Lung (tissue), 11 donors: ENCODE measurements at regions not wholly inside any gene's neighbourhood (a gene's known extent, or its start where the extent isn't known, plus 50 kb on each side); places are given as distances from the start of the nearest gene placed in this dataset.

Source experiments
- ATAC-seq: fragments of 200-7000 bp; cut with Tn5 transposase; one replicate; pipeline ENCODE4 v1.9.1; 2020; ENCODE audit warnings: moderate number of reproducible peaks; ENCODE audit not compliant: insufficient read depth, low FRiP score
- DNase-seq, 3 donors: peaks; one replicate each; pipeline ENCODE4 v3.0.0-alpha.2; 2013 to 2017
- H3K27ac ChIP-seq, 2 donors: one replicate each; pipeline ENCODE4 v1.5.1; 2013; ENCODE audit warnings: mild to moderate bottlenecking in 2 of 2, moderate library complexity in 2 of 2, control low read depth in 1 of 2, inconsistent platforms in 1 of 2, low read depth in 1 of 2, low read length in 1 of 2
- H3K27me3 ChIP-seq, 3 donors: one replicate each; pipeline ENCODE4 v1.5.1; 2013; ENCODE audit warnings: low read length in 2 of 3; ENCODE audit not compliant: control insufficient read depth in 3 of 3, insufficient read depth in 3 of 3
- H3K36me3 ChIP-seq, 4 donors: one replicate each; pipeline ENCODE4 v1.5.1; 2013; ENCODE audit warnings: low read length in 4 of 4, mild to moderate bottlenecking in 1 of 4, moderate library complexity in 1 of 4; ENCODE audit not compliant: control insufficient read depth in 4 of 4, insufficient read depth in 4 of 4
- H3K4me1 ChIP-seq, 5 donors: one replicate each; pipeline ENCODE4 v1.5.1; 2013; ENCODE audit warnings: low read length in 5 of 5, mild to moderate bottlenecking in 2 of 5, moderate library complexity in 1 of 5; ENCODE audit not compliant: control insufficient read depth in 5 of 5, insufficient read depth in 5 of 5
- H3K4me3 ChIP-seq: one replicate; pipeline ENCODE4 v1.5.1; 2013; ENCODE audit warnings: mild to moderate bottlenecking, control low read depth, moderate library complexity
- H3K9ac ChIP-seq, 2 donors: one replicate each; pipeline ENCODE4 v1.5.1; 2013; ENCODE audit warnings: low read length in 2 of 2, control low read depth in 1 of 2; ENCODE audit not compliant: insufficient read depth in 1 of 2
- H3K9me3 ChIP-seq, 4 donors: one replicate each; pipeline ENCODE4 v1.5.1; 2013; ENCODE audit warnings: low read length in 3 of 4, mild to moderate bottlenecking in 1 of 4, moderate library complexity in 1 of 4; ENCODE audit not compliant: control insufficient read depth in 4 of 4, insufficient read depth in 3 of 4
- CTCF ChIP-seq: IDR thresholded peaks from 2 replicates; pipeline ENCODE4 v1.5.1; 2012; ENCODE audit warnings: mild to moderate bottlenecking; ENCODE audit errors: control extremely low read depth, extremely low read depth
- WGBS, 2 donors: extraction: QIAGEN DNeasy Blood & Tissue Kit; methylation state at CpG; one replicate each; pipeline ENCODE4 v1.1.7; 2013; 5-methylcytosine and 5-hydroxymethylcytosine counted together
- donor health status: control.
- donor health status: control.
- donor health status: Bipolar disorder and iron deficiency.
- donor health status: healthy.
- donor health status: DM: yes; HTN: yes; CAD: no.

GRCh38 chr10:109480836-109481235, 442.5 kb downstream of the XPNPEP1 start:
- DNase-seq, result no peak
- Histone ChIP-seq H3K9ac (no peak overlapping the region), H3K4me3 (no peak overlapping the region), H3K27ac (no peak overlapping the region), H3K36me3 (no peaks in the 10 kb centered on the region), H3K9me3 (no peaks in the 10 kb centered on the region), H3K27me3 (no peaks in the 10 kb centered on the region), H3K4me1 (no peaks in the 10 kb centered on the region)
- no peak for TF ChIP-seq CTCF
- ATAC-seq, result no peak

- TF ChIP-seq CTCF, result no peak
- ATAC-seq, result no peak
These were observed 447.4 kb downstream of the XPNPEP1 start for GRCh38 chr10:109475711-109476421.

GRCh38 chr10:109474812-109475211, 448.5 kb downstream of the XPNPEP1 start:
- Histone ChIP-seq H3K9me3 (no peaks in the 10 kb centered on the region), H3K27ac (no peak overlapping the region), H3K9ac (no peak overlapping the region), H3K4me1 (no peaks in the 10 kb centered on the region), H3K36me3 (no peaks in the 10 kb centered on the region), H3K27me3 (no peaks in the 10 kb centered on the region), H3K4me3 (no peak overlapping the region)
- no peak for TF ChIP-seq CTCF
- DNase-seq, result peak in 2 of 3 donors; percentile 26 to 50
- WGBS, 2 donors, result 14 to 22% methylated on average over 4 of the region's 4 CpGs
- ATAC-seq, result no peak

More at GRCh38 chr10:109475711-109476421, 447.4 kb downstream of the XPNPEP1 start:
- no peak overlapping the region for H3K9ac ChIP-seq
- no peak overlapping the region for H3K27ac ChIP-seq
- no peaks in the 10 kb centered on the region for H3K27me3 ChIP-seq
- H3K4me3 ChIP-seq, result no peak overlapping the region
- no peaks in the 10 kb centered on the region for H3K36me3 ChIP-seq
- H3K4me1 ChIP-seq, result no peaks in the 10 kb centered on the region
- peak in 1 of 3 donors; percentile 4 for DNase-seq
- H3K9me3 ChIP-seq, result no peaks in the 10 kb centered on the region
- WGBS, 2 donors, result 62 to 77% methylated on average over 6 of the region's 6 CpGs

GRCh38 chr10:109474261-109474660, 449.1 kb downstream of the XPNPEP1 start:
- TF ChIP-seq CTCF, result no peak
- Histone ChIP-seq H3K4me3 (no peak overlapping the region), H3K36me3 (no peaks in the 10 kb centered on the region), H3K27me3 (no peaks in the 10 kb centered on the region), H3K9me3 (no peaks in the 10 kb centered on the region), H3K27ac (no peak overlapping the region), H3K9ac (no peak overlapping the region), H3K4me1 (no peaks in the 10 kb centered on the region)
- peak in 1 of 3 donors; percentile 3 for DNase-seq
- WGBS, 2 donors, result 25 to 31% methylated on average over 4 of the region's 4 CpGs
- no peak for ATAC-seq
